Heart left ventricle (tissue), 13 donors: ENCODE measurements at regions not wholly inside any gene's neighbourhood (a gene's known extent, or its start where the extent isn't known, plus 50 kb on each side); places are given as distances from the start of the nearest gene placed in this dataset.

Experiments used
- POLR2A ChIP-seq, 2 donors: fragments of 450-650 bp; IDR thresholded peaks; one replicate each; pipeline ENCODE4 v1.6.1; 2017; ENCODE audit warnings: antibody characterized with exemption in 2 of 2, mild to moderate bottlenecking in 2 of 2, moderate library complexity in 2 of 2
- TF ChIP-seq, protein P1 (sequence below), 12 donors: fragments of 200-600 bp; sonication (generic) in 4 of 12; IDR thresholded peaks; one replicate each; pipeline versions ENCODE4 v1.5.0 to v1.8.0; 2018 to 2022; ENCODE audit warnings: antibody characterized with exemption in 12 of 12, mild to moderate bottlenecking in 5 of 12
- donor health status: ischemic (EF 13 %, LVEDD 7.1; RV severe dilation, severe dysfunction).
- donor health status: DM: no; HTN: yes; CAD: no.
- donor health status: DM: no; HTN: no; CAD: no.
- donor health status: ischemic (EF 25% LVEDD 6.9; RV normal size, moderate dysfunction).
- donor health status: ischemic (EF 25% LVEDD 5.7; RV mildly dilated, moderate dysfunction).
- donor health status: ischemic (EF 35%, LVEDD 5.7; RV mildly dilated, moderate dysfunction).
- donor health status: nonischemic (EF 11% LVEDD 7.7; RV severe dilation, severe dysfunction).
- donor health status: DM: yes; HTN: yes; CAD: no.
- donor health status: PGD.
- donor health status: ischemic (EF 29% LVEDD 5.4; RV normal size, mild dysfunction).
- donor health status: nonischemic (EF 23%, LVEDD 6.1; RV moderate dilation, normal function).

GRCh38 chr2:57504787-57505186 lies 541.8 kb upstream of the VRK2 start:
- TF ChIP-seq POLR2A (IDR thresholded peaks at IDR 0.05): no peak
- TF ChIP-seq, protein P1, sequence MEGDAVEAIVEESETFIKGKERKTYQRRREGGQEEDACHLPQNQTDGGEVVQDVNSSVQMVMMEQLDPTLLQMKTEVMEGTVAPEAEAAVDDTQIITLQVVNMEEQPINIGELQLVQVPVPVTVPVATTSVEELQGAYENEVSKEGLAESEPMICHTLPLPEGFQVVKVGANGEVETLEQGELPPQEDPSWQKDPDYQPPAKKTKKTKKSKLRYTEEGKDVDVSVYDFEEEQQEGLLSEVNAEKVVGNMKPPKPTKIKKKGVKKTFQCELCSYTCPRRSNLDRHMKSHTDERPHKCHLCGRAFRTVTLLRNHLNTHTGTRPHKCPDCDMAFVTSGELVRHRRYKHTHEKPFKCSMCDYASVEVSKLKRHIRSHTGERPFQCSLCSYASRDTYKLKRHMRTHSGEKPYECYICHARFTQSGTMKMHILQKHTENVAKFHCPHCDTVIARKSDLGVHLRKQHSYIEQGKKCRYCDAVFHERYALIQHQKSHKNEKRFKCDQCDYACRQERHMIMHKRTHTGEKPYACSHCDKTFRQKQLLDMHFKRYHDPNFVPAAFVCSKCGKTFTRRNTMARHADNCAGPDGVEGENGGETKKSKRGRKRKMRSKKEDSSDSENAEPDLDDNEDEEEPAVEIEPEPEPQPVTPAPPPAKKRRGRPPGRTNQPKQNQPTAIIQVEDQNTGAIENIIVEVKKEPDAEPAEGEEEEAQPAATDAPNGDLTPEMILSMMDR (IDR thresholded peaks at IDR 0.05): no peak
